Femur (tissue), 1 donor: ENCODE measurements at regions not wholly inside any gene's neighbourhood (a gene's known extent, or its start where the extent isn't known, plus 50 kb on each side); places are given as distances from the start of the nearest gene placed in this dataset.

Experiments
- DNase-seq: peaks from one replicate; pipeline ENCODE4 v3.0.0-alpha.2; 2017

DNA sequence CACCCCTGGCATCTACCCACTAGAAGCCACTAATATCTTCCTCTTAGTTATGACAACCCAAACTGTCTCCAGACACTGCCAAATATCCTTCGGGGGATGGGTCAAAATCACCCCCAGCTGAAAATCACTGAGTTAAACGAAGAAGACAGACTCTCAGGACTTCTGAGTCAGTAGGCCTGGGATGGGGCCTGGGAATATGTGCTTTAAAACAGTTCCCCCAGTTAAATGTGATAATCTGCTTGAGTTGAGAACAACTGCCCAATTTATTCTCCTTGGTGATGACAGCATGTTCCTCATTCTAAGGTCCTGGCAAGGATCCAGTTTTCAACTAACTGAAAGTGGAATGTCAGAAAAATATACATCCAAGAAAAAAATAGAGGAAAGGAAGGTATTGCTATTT, 52.4 kb downstream of the CBLL2 start:
- DNase-seq: no peak

DNA sequence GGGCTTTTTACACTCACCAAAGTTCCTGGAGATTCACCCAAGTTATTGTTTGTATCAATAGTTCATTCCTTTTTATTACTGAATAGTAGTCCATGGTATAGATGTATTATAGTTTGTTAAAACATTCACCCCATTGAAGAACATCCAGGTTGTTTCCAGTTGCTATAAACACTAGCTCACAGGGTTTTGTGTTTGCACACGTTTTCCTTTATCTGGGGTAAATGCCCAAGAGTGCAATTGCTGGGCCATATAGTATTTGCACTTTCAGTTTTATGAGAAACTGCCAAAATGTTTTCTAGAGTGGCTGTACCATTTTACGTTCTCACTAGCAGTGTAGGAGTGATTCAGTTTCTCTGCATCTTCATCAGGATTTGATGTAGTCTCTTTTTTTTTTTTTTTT, 57.1 kb downstream of the CBLL2 start:
- DNase-seq: no peak

DNA sequence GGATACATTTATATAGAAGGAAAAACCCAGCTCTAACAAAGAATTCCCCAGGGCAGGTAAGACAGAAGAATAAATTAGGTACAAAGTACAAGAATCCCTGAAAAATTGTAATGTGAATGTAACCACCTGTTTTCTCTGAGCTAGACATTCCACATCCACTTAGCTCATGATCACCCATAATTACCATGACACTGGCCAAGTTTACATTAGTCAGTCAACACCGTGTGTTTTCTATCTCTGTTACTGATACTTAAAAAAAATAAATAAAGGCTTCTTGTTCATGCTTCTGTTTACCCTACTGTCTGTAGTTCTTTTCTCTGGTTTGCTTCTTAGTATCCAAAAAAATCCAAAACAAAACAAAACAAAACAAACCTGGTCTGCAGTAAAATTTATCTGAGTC, 66.0 kb downstream of the CBLL2 start:
- no peak for DNase-seq

DNA sequence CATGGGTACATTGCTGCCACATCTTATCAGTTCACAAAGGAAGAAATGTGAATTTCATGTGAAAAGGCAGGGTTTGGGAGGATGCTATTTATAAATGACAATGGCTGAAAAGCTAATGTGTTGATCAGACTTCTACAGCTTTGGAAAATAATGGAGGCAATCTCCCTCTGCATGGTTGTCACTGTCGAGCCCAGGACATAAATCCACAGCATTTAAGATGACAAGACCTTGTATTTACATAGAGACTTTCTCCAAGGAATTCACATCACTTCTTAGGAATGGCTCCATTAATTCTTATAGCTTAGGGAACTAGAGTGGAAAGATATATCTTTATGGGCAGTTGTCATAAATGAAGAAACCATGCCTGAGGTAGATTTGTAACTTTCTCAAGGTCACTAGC, 66.7 kb downstream of the CBLL2 start:
- no peak for DNase-seq

DNA sequence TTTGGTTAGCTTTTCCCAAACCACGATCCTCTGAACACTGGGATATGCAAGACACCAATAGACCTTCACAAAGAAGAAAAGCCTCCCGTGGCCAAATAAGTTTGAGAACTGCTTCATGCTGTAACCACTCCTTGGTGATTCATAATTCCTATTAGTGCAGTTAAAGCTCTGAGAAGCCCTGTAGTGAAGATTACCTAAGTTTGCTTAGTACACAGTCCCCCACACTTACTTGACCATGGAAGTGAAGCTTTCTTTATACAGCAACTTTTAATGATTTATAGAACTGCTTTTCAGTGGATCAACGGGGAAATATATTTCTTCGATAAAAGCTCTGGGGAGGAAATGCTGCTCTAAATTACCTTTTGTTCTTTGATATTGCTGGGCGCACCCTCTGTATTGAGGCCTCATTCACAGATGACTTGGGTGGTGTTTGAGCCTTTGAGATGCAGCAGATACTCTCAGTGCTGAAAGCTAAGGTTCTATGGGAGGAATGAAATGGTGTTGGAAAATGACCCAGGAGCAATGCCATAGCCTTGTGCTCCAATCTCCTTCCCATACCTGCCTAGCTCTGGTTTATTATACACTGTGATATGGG, 67.4 kb downstream of the CBLL2 start:
- DNase-seq: no peak

DNA sequence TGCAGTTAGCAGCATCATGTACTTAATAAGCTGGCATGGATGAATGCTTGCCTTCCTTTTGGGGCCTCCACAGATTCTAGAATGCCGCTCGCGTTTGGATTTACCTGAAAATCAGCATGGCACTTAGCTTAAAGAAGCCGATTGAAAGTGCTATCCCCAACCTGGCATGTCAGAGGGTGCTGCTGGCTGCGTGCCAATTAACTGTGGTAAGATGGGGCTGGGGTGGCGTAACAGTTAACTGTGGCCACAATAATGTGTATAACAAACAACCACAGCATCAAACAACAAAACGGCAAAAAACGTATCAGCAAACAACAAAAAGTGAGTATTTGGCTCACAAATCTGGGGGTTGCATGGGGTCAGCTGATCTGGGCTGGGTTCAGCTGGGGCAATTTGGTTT, 70.5 kb downstream of the CBLL2 start:
- DNase-seq: no peak

DNA sequence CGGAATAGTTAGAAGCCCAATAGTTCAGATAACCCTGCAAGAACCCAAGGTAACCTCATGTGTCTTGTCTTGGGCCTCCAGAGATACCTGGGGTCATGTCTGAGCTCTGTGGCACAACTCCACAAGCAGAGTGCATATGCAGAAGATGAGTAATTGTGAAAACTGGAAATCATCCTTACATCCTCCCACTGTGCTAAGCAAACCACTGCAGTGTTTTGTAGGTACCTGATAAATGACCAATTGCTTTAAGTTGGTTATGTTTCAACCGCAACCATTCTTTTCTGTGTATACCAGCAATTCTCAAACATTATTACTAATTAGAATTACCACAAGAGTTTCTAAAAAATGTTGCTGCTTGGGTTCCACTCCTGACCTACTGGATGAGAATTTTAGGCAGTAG, 73.2 kb downstream of the CBLL2 start:
- DNase-seq: no peak

DNA sequence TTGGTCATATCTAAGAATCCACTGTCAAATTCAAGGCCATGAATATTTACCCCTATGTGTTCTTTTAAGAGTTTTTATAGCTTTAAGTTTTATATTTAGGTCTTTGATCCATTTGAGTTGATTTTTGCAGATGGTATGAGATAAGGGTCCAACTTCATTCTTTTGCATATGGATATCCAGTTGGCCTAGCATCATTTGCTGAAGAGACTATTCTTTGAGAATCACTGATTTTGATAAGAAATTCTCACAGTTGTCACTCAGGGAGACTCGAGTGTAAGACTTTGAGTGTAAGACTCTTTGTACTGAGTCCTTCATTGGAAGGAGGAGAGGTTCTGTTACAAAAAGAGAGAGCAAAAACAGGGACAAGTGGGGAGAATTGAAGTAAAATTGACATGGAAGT, 74.8 kb downstream of the CBLL2 start:
- DNase-seq: no peak

DNA sequence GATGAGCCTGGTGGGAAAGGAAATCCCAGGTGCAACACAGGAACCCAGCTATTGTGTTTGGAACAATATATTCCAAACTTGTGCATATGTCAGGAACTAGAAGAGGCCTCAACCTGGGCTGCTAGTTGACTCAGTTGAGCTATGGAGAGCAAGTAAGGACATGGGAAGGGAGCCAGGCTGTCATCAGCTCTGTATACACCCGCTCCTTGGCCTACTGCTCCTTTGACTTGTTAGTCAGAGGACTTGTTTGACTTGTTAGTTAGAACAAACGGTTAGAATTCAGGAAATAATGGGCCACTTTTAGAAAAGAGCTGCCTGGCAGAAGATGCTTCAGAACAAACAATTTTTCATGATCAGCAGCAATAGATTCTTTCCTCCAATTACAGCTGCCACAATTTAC, 76.4 kb downstream of the CBLL2 start:
- no peak for DNase-seq

DNA sequence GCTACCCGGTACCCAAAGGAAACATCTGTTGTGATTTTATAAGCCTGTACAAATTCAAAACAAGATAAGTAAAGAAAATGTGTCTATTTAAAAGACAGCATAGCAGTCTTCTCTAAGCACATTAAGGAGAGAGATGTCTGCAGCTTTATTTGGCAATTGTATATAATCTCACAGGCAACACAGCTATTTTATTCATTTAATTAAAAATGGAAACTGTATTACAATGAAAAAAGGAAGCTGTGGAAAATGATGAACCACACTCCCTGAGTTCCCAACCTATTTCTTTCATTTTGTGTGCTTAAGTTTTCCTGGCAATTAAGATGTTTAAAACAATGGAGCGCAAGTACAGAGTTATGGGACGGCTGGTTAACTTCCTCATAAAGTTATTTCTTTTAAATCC, 78.4 kb downstream of the CBLL2 start:
- DNase-seq: no peak

DNA sequence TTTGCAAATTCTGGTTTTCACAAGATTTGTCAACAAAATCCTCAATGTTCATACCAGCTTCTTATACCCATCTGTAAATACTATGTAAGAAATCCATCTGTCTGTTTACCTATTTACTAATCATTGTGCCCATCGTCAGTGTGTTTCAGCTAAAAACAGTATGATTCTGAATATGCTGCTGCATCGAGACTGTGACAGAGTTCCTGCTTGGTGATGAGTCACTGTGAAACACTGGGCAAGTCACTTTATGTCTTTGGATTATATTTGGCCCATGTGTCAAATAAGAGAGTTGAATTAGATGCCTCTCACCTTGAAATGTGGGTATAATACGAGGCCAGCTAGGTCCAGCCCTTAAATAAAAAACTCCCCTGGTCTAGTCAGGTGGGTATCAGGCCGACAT, 79.3 kb downstream of the CBLL2 start:
- no peak for DNase-seq

DNA sequence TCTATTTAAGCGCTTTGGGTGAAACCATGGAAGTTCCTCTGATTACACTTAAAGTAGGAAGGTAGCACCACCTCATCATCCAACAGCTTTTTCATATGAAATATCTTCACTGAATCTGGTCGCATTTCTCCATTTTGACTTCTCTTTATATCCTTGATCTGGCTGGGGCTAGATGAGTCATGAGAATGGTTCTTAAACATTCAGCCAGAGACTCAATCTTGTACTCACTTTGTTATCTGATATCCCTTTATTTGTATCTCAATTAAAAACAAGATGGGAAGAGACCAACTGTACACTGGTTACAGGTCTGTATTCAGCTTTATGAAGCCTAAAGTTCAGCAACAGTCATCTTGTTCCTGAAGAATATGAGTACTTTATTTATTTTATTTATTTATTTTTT, 84.9 kb downstream of the CBLL2 start:
- DNase-seq: no peak

DNA sequence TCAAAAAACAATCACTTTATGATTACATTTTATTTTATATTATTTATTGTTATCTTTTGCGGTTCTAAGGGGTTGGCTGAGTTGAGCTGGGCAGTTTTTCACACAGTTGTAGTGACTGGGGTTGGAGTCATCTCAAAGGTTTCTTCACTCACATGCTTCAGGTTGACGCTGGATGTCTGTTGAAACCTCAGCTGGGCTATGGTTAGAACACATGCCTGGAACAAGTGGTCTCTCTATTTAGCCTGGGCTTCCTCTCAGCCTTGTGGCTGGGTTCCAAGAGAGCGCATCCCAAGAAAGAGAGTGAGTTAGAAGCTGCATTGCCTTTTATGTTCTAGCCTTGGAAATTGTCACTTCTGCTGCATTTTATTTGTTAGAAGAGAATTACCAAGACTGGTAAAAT, 87.4 kb downstream of the CBLL2 start:
- DNase-seq: no peak

DNA sequence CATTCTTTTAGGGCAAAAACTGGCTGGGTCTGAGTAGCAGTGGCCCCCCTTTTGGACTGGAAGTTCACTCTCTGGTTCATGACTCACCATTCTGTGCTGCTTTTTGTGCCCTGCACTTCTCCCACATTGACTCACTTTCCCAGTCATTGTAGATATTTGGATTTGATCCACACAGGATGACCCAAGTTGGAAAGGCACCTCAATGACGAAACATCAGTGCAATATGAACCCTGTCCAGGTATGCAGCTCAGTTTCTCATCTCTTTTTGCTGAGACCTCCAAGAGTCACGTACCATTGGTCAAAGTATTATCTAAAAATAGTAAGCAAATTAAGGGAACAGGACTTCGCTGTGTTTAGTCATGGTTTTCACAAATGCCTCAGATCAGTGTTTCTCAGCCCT, 92.7 kb downstream of the CBLL2 start:
- DNase-seq: no peak

DNA sequence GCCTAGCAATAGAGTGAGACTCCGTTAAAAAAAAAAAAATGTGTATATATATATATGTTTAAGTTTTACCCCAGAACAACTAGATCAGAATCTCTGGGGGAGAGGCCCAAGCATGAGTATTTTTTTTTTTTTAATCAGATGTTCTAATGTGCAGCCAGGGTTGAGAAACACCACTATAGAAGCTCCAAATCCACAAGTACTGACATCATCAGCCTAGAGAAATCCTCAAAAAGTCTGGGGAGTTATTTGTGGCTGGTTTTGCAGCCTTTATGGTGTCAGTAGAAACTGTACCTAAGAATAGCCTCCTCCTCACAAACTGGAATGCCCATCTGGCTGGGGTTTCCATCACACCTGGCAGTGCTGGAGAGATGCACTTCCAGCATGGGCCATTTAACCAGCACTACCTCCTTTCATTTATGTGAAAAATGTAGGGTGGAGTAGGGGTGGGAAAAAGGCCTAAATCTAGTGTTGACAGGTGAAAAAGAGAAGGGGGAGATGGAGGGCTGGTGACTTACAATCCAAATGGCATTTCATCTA, 93.5 kb downstream of the CBLL2 start:
- DNase-seq: no peak

DNA sequence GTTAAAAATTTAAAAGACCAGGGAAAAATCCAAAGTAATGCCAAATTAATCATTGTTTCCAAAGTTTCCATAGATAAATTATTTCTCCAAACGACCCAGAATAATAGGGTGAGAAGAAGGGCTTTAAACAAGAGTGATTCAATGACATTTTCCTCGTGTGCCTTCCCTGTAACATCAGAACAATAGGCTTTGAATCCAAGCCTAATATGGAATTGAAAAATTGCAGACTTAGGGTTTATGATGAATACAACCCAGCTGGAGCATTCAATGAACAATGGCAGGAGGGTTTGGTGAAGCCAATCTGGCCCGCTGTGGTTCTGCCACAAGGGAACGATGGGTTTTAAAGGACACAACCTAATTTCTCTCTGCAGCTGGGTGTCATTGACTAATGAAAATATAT, 94.2 kb downstream of the CBLL2 start:
- no peak for DNase-seq

DNA sequence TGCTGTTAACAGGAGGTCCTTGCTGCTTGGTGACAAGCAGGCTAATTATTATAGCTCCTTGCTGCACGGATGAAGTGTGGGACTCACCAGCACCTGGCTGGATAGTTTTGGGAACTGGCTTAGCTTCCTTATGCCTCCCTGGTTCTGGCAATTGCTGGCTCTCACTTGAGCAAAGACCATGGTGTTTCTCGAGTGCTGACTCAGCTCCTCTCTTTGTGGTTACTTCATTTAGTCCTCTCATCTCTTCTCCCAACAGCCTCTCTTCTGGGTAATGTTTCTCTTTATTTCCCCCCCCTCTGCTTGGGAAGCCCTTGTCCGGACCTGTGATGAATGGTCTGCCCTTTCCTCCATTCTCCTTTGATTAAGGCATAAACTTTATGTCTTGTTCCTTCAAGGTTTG, 100.4 kb downstream of the CBLL2 start:
- DNase-seq: no peak

DNA sequence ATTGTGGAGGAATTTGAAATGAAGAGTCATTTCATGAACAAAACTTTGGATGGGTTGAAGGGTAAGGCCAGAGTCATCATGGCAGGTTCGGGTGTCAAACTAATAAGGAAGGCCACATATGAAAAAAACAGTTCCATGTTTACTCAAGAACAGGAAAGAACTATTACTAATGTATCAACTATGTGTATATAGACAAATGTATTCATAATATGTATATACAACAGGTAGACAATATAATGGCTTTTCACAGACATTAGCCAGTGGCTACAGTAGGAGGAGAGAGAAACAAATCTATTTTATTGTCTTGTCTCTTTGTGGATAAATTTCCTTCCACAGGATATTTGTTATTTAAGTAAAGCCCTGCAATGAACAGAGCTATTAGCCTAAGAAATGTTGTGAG, 101.1 kb downstream of the CBLL2 start:
- no peak for DNase-seq

DNA sequence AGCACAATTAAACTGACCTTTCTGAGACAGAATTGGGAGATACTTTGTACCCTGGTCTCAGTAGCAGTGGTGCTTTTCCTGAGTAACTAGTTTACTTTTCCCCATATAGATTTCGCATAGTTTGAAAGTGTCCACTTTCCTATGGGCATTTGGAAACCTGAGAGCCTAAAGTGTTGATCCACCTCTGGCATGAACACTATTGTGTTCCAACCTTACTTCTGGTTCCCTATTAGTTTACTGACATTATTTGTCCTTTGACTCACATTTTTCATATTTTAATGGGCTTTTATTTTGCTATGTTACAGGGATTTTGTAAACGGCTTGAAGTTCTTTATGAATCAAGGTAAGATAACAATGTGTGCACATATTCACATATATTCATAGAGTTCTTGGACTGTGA, 103.7 kb downstream of the CBLL2 start:
- no peak for DNase-seq

DNA sequence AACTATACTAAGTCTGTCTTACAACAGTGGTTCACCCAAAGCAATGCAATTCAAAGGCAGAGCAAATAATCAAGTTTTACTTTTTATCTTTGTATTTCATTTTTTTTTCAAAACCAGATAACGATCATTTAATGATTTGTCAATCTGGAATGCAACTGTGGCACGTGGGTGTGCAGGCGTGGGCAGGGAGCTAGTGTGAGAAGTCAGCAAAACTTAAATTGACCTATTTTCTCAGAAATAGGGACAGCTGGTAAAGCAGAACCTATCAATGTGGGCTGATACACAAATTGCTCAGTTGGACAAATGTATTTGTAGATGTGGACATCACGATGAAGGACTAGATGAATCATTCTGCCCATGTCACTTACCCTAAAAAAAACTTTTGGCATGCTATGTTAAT, 105.6 kb downstream of the CBLL2 start:
- DNase-seq: no peak

DNA sequence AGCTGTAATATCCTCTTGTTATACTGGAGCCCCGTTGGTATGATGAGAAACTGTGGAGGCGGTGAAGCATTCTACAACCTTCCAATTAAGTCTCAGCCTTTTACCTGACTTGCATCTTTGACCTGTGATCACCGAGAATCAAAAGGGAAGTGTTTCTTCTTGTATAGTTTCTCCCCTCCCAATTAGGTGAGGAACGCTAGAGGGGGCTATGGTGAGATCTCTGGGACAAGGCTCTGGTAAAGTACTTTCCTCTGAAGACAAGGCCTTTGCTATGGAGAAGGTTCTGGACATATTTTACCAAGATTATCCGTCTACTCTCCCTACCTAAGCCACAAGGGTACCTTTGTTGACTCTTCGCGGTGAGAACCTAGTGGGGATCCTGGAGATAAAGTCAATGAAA, 111.3 kb downstream of the CBLL2 start:
- no peak for DNase-seq

DNA sequence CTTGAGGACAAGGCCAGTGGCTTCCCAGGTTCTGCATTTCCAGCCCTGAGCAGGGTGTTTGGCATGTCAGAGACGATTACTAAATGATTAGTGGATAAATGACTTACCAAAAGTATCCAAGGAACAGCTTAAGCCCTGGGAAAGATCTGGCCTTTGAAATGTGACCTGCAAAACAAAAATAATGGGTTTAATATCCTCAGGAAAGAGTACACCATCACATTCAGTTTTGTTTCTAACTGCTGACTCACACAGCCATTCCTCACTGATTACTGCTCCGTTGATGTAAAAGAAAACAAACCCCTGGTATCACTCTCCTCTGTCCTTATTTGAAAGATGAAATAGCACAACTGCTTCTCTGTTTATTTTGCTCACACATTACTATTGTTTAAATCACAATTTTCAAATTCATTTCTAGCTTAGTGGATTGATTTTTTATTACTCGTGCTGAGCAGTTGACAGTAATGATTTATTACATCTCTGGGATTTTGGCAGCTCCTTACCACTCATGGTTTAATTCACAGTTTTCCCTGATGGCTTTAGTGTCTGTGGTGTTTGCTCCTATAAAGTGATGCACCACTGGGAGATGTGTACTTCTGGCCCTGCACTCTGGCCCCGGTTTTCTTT, 117.0 kb downstream of the CBLL2 start:
- no peak for DNase-seq

DNA sequence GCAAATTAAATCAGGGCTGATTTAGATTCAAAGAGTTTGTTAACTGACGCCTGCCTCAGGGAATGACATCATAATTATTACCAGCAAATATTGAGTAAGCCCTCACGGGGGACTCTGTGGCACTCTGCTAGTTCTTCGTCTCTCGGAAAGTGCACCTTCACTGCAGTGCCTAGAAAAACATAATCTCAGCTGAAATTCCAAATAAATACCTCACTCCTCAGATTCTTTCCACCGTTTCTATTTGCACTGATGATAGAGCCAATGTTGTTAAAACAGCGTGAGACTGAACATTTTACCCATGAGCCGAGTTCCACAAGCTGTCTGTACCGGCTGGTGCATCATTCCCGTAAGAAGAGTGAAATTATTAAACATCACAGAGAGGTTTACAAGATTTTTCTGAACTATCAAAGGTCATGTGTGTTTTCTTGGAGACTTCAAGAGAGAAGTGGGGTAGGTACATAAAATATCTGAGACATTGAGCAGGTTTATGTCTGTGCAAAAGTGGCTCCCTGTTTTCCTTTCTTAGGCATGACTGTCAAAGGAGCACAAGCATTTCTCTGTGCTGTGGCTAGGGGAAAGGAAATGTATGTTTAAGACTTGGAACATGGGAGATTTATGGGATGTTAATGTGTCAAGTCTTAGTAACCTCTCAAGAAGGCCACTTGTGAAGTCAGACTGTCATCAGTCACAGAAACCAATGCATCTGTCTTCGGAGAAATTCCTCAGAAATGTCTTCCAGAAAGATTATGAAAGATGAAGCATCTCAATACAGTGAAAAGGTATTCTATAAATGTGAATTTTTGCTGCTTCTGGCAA, 119.6 kb downstream of the CBLL2 start:
- DNase-seq: no peak

DNA sequence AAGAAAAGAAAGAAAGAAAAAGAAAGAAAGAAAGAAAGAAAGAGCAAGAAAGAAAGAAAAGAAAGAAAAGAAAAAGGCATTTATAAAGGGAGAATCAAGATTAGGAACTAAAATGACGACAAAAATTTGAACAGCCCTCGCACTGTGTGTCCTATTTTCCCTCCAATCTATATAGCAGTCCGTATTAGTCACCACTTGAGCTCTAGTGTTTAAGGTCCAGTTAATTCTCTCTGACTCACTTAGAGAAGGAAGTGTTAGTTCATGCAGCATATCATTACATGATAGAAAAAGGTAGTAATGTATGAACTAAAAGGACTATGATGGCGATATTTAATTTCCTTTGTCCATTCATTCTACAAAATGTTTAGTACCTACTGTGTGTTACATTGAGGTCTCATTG, 122.7 kb downstream of the CBLL2 start:
- no peak for DNase-seq
